SK-N-SH (cell line): ENCODE measurements at regions not wholly inside any gene's neighbourhood (a gene's known extent, or its start where the extent isn't known, plus 50 kb on each side); places are given as distances from the start of the nearest gene placed in this dataset.

Experiments
- CTCF ChIA-PET: fragments of 300-600, 350-600 bp; formaldehyde crosslinking; extraction: SDS; loops from one replicate; lab custom pipeline; 2021; lab: Yijun Ruan, JAX
- POLR2A ChIA-PET: fragments of 350-600 bp; sonication (Branson Sonifier 250); formaldehyde crosslinking; extraction: SDS; loops from one replicate; lab custom pipeline; 2020; ENCODE audit warnings: antibody characterized with exemption, inconsistent platforms; lab: Yijun Ruan, JAX
- DNase-seq: peaks from one replicate; pipeline ENCODE4 v3.0.0; 2012
- H2AFZ ChIP-seq: fragments of 200-600 bp; sonication (generic); 2 replicates; pipeline ENCODE4 v1.8.1; 2016; ENCODE audit warnings: antibody characterized with exemption, mild to moderate bottlenecking, low read depth
- H3F3A ChIP-seq: fragments of 200-600 bp; sonication (generic); replicated peaks from 2 replicates; pipeline ENCODE3; 2016; ENCODE audit warnings: antibody characterized with exemption, mild to moderate bottlenecking; ENCODE audit not compliant: insufficient read depth
- H3K27ac ChIP-seq, 2 experiments: fragments of 200-500 bp in 1 of 2; fragments of 200-600 bp in 1 of 2; sonication (Bioruptor generic) in 1 of 2; sonication (generic), shearing (Covaris generic) in 1 of 2; 2 replicates each; pipeline versions ENCODE4 v1.5.1 to v1.6.1; 2014 to 2016; ENCODE audit warnings: low read depth in 2 of 2, inconsistent platforms in 1 of 2, low read length in 1 of 2, mild to moderate bottlenecking in 1 of 2, mixed read lengths in 1 of 2
- H3K27me3 ChIP-seq: fragments of 200-600 bp; sonication (generic), shearing (Covaris generic); 2 replicates; pipeline ENCODE4 v1.6.1; 2016; ENCODE audit warnings: mixed run types; ENCODE audit not compliant: insufficient read depth
- H3K36me3 ChIP-seq, 2 experiments: fragments of 200-500 bp in 1 of 2; fragments of 200-600 bp in 1 of 2; sonication (Bioruptor generic) in 1 of 2; sonication (generic) in 1 of 2; replicated peaks in 1 of 2; 2 replicates each; pipeline versions ENCODE3 to v1.5.1; 2014 to 2016; ENCODE audit warnings: low read length in 1 of 2, mild to moderate bottlenecking in 1 of 2; ENCODE audit not compliant: insufficient read depth in 2 of 2, control insufficient read depth in 1 of 2
- H3K4me1 ChIP-seq, 2 experiments: fragments of 200-500 bp in 1 of 2; fragments of 200-600 bp in 1 of 2; sonication (Bioruptor generic) in 1 of 2; sonication (generic), shearing (Covaris generic) in 1 of 2; 2 replicates each; pipeline versions ENCODE4 v1.5.1 to v1.6.1; 2014 to 2016; ENCODE audit warnings: low read depth in 1 of 2, low read length in 1 of 2, mixed run types in 1 of 2; ENCODE audit not compliant: insufficient read depth in 2 of 2, control insufficient read depth in 1 of 2
- H3K4me2 ChIP-seq: fragments of 200-600 bp; sonication (generic), shearing (Covaris generic); 2 replicates; pipeline ENCODE4 v1.6.1; 2017; ENCODE audit warnings: mixed run types
- H3K4me3 ChIP-seq, 2 experiments: fragments of 200-500 bp in 1 of 2; fragments of 200-600 bp in 1 of 2; sonication (Bioruptor generic) in 1 of 2; sonication (generic), shearing (Covaris generic) in 1 of 2; 2 replicates each; pipeline versions ENCODE4 v1.5.1 to v1.8.1; 2014 to 2016; ENCODE audit warnings: low read depth in 2 of 2, inconsistent platforms in 1 of 2, low read length in 1 of 2, mild to moderate bottlenecking in 1 of 2, mixed read lengths in 1 of 2, moderate library complexity in 1 of 2
- H3K79me2 ChIP-seq: fragments of 200-600 bp; sonication (generic); 2 replicates; pipeline ENCODE4 v1.8.1; 2017; ENCODE audit warnings: mild to moderate bottlenecking; ENCODE audit not compliant: insufficient read depth
- H3K9ac ChIP-seq: fragments of 200-600 bp; sonication (generic); 2 replicates; pipeline ENCODE4 v1.6.1; 2017; ENCODE audit warnings: mixed run types
- H3K9me2 ChIP-seq: fragments of 200-600 bp; sonication (generic); 2 replicates; pipeline ENCODE4 v1.6.1; 2017; ENCODE audit warnings: mixed run types
- H3K9me3 ChIP-seq: fragments of 200-600 bp; sonication (generic); 2 replicates; pipeline ENCODE4 v1.6.1; 2017; ENCODE audit warnings: mixed run types, mild to moderate bottlenecking, moderate library complexity
- H4K20me1 ChIP-seq: fragments of 200-600 bp; sonication (generic); 2 replicates; pipeline ENCODE4 v1.6.1; 2017; ENCODE audit warnings: mild to moderate bottlenecking, mixed run types; ENCODE audit not compliant: insufficient read depth
- FOSL2 ChIP-seq: IDR thresholded peaks from 2 replicates; pipeline ENCODE4 v1.4.0; 2012; ENCODE audit warnings: low read depth, mild to moderate bottlenecking, moderate library complexity, borderline replicate concordance
- GATA2 ChIP-seq: sonication (generic); formaldehyde crosslinking; IDR thresholded peaks from 2 replicates; pipeline ENCODE4 v1.5.0; 2020; ENCODE audit warnings: mild to moderate bottlenecking, missing genetic modification reagents
- JUND ChIP-seq: IDR thresholded peaks from 2 replicates; pipeline ENCODE4 v1.4.0; 2012
- MEF2A ChIP-seq: IDR thresholded peaks from 2 replicates; pipeline ENCODE4 v1.4.0; 2012; ENCODE audit warnings: low read depth, borderline replicate concordance
- MXI1 ChIP-seq: IDR thresholded peaks from 2 replicates; pipeline ENCODE4 v1.6.1; 2012; ENCODE audit warnings: mild to moderate bottlenecking, low read depth, low read length, improper control_type of control experiment
- POLR2AphosphoS5 ChIP-seq: IDR thresholded peaks from 2 replicates; pipeline ENCODE4 v1.6.1; 2012; ENCODE audit warnings: low read depth, low read length
- RAD21 ChIP-seq: IDR thresholded peaks from 2 replicates; pipeline ENCODE4 v1.6.1; 2012; ENCODE audit warnings: mild to moderate bottlenecking, low read length
- RFX5 ChIP-seq: IDR thresholded peaks from 2 replicates; pipeline ENCODE4 v1.6.1; 2012; ENCODE audit warnings: mild to moderate bottlenecking, improper control_type of control experiment, low read length
- RXRA ChIP-seq: IDR thresholded peaks from 2 replicates; pipeline ENCODE4 v1.4.0; 2012; ENCODE audit warnings: low read depth, mild to moderate bottlenecking, borderline replicate concordance
- SIN3A ChIP-seq: IDR thresholded peaks from 2 replicates; pipeline ENCODE4 v1.6.1; 2012; ENCODE audit warnings: low read depth, mild to moderate bottlenecking, low read length, moderate library complexity, borderline replicate concordance
- SMC3 ChIP-seq: IDR thresholded peaks from 2 replicates; pipeline ENCODE4 v1.6.1; 2012; ENCODE audit warnings: low read depth, low read length, improper control_type of control experiment
- TCF12 ChIP-seq: IDR thresholded peaks from 2 replicates; pipeline ENCODE4 v1.4.0; 2012
- TEAD4 ChIP-seq: IDR thresholded peaks from 2 replicates; pipeline ENCODE4 v1.4.0; 2012; ENCODE audit warnings: mild to moderate bottlenecking, borderline replicate concordance; ENCODE audit not compliant: insufficient read depth
- YY1 ChIP-seq: IDR thresholded peaks from 2 replicates; pipeline ENCODE4 v1.4.0; 2012; ENCODE audit warnings: low read depth, mild to moderate bottlenecking
- WGBS: methylation state at CpG from one replicate; pipeline ENCODE4 v1.1.6; 2017; ENCODE audit warnings: low lambda C conversion rate; 5-methylcytosine and 5-hydroxymethylcytosine counted together
- TF ChIP-seq, protein P1 (sequence below): IDR thresholded peaks from 2 replicates; pipeline ENCODE4 v1.4.0; 2012; ENCODE audit warnings: low read depth, borderline replicate concordance
- TF ChIP-seq, protein P2 (sequence below): IDR thresholded peaks from 2 replicates; pipeline ENCODE4 v1.4.0; 2012; ENCODE audit warnings: low read depth, borderline replicate concordance
- TF ChIP-seq, protein P3 (sequence below): fragments of 150-350 bp; IDR thresholded peaks from 2 replicates; pipeline ENCODE4 v1.6.1; 2017; ENCODE audit warnings: antibody characterized with exemption, low read length, low read depth, borderline replicate concordance

DNA sequence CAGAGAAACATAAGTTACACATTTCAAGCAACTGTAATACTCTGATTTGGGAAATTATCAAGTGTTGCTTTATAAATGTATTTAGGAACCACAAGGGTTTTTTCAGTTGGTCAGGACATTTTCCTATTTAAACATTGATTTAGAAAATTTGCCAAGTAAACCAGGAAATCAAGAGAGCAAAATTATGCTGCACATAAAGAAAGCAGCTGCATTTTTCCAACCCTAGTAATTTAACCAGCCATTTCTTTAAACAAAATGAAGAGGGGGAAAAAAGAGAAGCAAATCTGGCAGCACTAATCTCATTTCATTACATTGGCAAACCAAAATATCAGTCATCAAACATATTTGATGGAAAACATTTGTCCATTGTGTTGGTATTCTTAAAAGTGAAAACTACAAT lies 271.4 kb downstream of the TLE1 start (continued):
- TF ChIP-seq JUND = no peak
- no peak for TF ChIP-seq RAD21
- TF ChIP-seq SMC3 = no peak
- TF ChIP-seq, all 33 proteins: peak for 0

DNA sequence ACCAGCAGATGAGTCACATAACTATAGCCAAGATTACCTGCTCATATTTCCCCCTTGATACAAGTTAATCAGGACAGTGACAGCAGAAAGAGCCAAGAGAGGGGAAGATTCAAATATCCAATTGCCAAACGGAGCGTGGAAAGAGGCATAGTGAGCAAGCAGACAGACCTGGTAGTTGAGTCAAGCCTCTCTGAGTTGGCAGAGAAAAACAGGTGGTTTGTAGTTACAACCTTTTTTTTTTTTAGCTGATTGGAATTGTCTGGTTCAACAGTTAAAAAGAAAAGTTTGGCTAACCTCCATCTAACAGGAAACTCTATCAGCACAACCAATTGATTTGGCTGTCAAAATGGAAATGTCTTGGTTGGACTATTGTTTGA lies 272.1 kb downstream of the TLE1 start:
- Histone ChIP-seq H3F3A (no peaks in the 10 kb centered on the region), H3K27me3 (no peaks in the 10 kb centered on the region), H3K4me3 (no peak overlapping the region), H3K9me2 (no peaks in the 10 kb centered on the region), H2AFZ (no peak overlapping the region), H3K9ac (no peak overlapping the region), H4K20me1 (no peaks in the 10 kb centered on the region), H3K4me2 (no peak overlapping the region), H3K79me2 (no peaks in the 10 kb centered on the region), H3K4me1 (peaks cover 0 to 3% of the 10 kb centered on the region in 2 experiments; a peak in 1 of 4 replicates), H3K9me3 (no peaks in the 10 kb centered on the region), H3K36me3 (no peaks in the 10 kb centered on the region), H3K27ac (no peak overlapping the region)
- ChIA-PET CTCF (no interaction called here), POLR2A (no interaction called here)
- TF ChIP-seq TCF12 (no peak), SIN3A (no peak), RFX5 (no peak), YY1 (no peak), TEAD4 (no peak), RXRA (no peak), POLR2AphosphoS5 (no peak), MXI1 (no peak), MEF2A (no peak), FOSL2 (no peak), GATA2 (CRISPR knock-in tag) (no peak)
- TF ChIP-seq, protein P1, sequence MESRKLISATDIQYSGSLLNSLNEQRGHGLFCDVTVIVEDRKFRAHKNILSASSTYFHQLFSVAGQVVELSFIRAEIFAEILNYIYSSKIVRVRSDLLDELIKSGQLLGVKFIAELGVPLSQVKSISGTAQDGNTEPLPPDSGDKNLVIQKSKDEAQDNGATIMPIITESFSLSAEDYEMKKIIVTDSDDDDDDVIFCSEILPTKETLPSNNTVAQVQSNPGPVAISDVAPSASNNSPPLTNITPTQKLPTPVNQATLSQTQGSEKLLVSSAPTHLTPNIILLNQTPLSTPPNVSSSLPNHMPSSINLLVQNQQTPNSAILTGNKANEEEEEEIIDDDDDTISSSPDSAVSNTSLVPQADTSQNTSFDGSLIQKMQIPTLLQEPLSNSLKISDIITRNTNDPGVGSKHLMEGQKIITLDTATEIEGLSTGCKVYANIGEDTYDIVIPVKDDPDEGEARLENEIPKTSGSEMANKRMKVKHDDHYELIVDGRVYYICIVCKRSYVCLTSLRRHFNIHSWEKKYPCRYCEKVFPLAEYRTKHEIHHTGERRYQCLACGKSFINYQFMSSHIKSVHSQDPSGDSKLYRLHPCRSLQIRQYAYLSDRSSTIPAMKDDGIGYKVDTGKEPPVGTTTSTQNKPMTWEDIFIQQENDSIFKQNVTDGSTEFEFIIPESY = no peak
- TF ChIP-seq, protein P2, sequence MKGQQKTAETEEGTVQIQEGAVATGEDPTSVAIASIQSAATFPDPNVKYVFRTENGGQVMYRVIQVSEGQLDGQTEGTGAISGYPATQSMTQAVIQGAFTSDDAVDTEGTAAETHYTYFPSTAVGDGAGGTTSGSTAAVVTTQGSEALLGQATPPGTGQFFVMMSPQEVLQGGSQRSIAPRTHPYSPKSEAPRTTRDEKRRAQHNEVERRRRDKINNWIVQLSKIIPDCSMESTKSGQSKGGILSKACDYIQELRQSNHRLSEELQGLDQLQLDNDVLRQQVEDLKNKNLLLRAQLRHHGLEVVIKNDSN = no peak
- TF ChIP-seq, protein P3, sequence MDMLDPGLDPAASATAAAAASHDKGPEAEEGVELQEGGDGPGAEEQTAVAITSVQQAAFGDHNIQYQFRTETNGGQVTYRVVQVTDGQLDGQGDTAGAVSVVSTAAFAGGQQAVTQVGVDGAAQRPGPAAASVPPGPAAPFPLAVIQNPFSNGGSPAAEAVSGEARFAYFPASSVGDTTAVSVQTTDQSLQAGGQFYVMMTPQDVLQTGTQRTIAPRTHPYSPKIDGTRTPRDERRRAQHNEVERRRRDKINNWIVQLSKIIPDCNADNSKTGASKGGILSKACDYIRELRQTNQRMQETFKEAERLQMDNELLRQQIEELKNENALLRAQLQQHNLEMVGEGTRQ = no peak
- WGBS = 77% methylated on average over 2 of the region's 2 CpGs
- no peak for DNase-seq
